Neural crest cell (in vitro differentiated cells): ENCODE measurements at regions not wholly inside any gene's neighbourhood (a gene's known extent, or its start where the extent isn't known, plus 50 kb on each side); places are given as distances from the start of the nearest gene placed in this dataset.

Experiments used
- DNase-seq: peaks from one replicate; pipeline ENCODE4 v3.0.0; 2021; ENCODE audit warnings: low read depth, mixed read lengths, low spot score
- H3K27ac Mint-ChIP-seq: one replicate; pipeline ENCODE4 v1.8.0; 2021; ENCODE audit warnings: mild to moderate bottlenecking, mixed read lengths; ENCODE audit not compliant: unreplicated experiment
- H3K27me3 Mint-ChIP-seq: 2 replicates; pipeline ENCODE4 v1.8.0; 2021; ENCODE audit warnings: low read depth, mild to moderate bottlenecking, mixed read lengths
- H3K36me3 Mint-ChIP-seq: 2 replicates; pipeline ENCODE4 v1.8.0; 2021; ENCODE audit warnings: low read depth, mild to moderate bottlenecking, mixed read lengths
- H3K4me1 Mint-ChIP-seq: 2 replicates; pipeline ENCODE4 v1.8.0; 2021; ENCODE audit warnings: mixed read lengths
- H3K4me3 Mint-ChIP-seq: one replicate; pipeline ENCODE4 v1.8.0; 2021; ENCODE audit warnings: mild to moderate bottlenecking, mixed read lengths
- H3K9me3 Mint-ChIP-seq: 2 replicates; pipeline ENCODE4 v1.8.0; 2021; ENCODE audit warnings: mixed read lengths
- CTCF ChIP-seq: fragments of 200-600 bp; sonication (generic); conservative IDR thresholded peaks from 2 replicates; pipeline ENCODE4 v1.5.0; 2021; ENCODE audit warnings: antibody characterized with exemption, mild to moderate bottlenecking

- no peak for DNase-seq
- no peak for TF ChIP-seq CTCF
- Mint-ChIP-seq H3K27ac (no peak overlapping the region), H3K4me3 (no peak overlapping the region), H3K36me3 (peaks cover 5% of the 10 kb centered on the region), H3K4me1 (no peaks in the 10 kb centered on the region), H3K9me3 (no peaks in the 10 kb centered on the region), H3K27me3 (no peaks in the 10 kb centered on the region)
These were observed 339.2 kb downstream of the RNF144A start for GRCh38 chr2:7256377-7256776.

- H3K4me3 Mint-ChIP-seq: no peak overlapping the region
- peaks cover 5% of the 10 kb centered on the region for H3K36me3 Mint-ChIP-seq
These were observed 345.5 kb downstream of the RNF144A start for GRCh38 chr2:7262727-7263126.

GRCh38 chr2:7264791-7265190, 347.6 kb downstream of the RNF144A start:
- no peak for DNase-seq
- H3K4me3 Mint-ChIP-seq: no peak overlapping the region
- no peaks in the 10 kb centered on the region for H3K9me3 Mint-ChIP-seq
- peaks cover 13% of the 10 kb centered on the region for H3K4me1 Mint-ChIP-seq
- TF ChIP-seq CTCF: no peak
- no peaks in the 10 kb centered on the region for H3K27me3 Mint-ChIP-seq
- H3K36me3 Mint-ChIP-seq: peaks cover 5% of the 10 kb centered on the region
- H3K27ac Mint-ChIP-seq: no peak overlapping the region

More at GRCh38 chr2:7262727-7263126, 345.5 kb downstream of the RNF144A start:
- no peak for TF ChIP-seq CTCF
- Mint-ChIP-seq H3K27ac (no peak overlapping the region), H3K4me1 (peaks cover 13% of the 10 kb centered on the region), H3K27me3 (no peaks in the 10 kb centered on the region), H3K9me3 (no peaks in the 10 kb centered on the region)
- no peak for DNase-seq

- TF ChIP-seq CTCF: no peak
- H3K27ac Mint-ChIP-seq: no peak overlapping the region
- H3K4me1 Mint-ChIP-seq: peaks cover 13% of the 10 kb centered on the region
- peaks cover under 1% of the 10 kb centered on the region for H3K36me3 Mint-ChIP-seq
- H3K27me3 Mint-ChIP-seq: no peaks in the 10 kb centered on the region
- no peak for DNase-seq
- no peak overlapping the region for H3K4me3 Mint-ChIP-seq
- no peaks in the 10 kb centered on the region for H3K9me3 Mint-ChIP-seq
These were observed 348.1 kb downstream of the RNF144A start for GRCh38 chr2:7265286-7265685.

- no peak for TF ChIP-seq CTCF
- no peaks in the 10 kb centered on the region for H3K9me3 Mint-ChIP-seq
- H3K27ac Mint-ChIP-seq: no peak overlapping the region
- no peaks in the 10 kb centered on the region for H3K4me1 Mint-ChIP-seq
- DNase-seq: no peak
- no peaks in the 10 kb centered on the region for H3K36me3 Mint-ChIP-seq
- no peaks in the 10 kb centered on the region for H3K27me3 Mint-ChIP-seq
- H3K4me3 Mint-ChIP-seq: no peak overlapping the region
These were observed 352.0 kb downstream of the RNF144A start for GRCh38 chr2:7269106-7269643.
